Omental fat pad (tissue), 3 donors: ENCODE measurements at regions not wholly inside any gene's neighbourhood (a gene's known extent, or its start where the extent isn't known, plus 50 kb on each side); places are given as distances from the start of the nearest gene placed in this dataset.

Experiments
- ATAC-seq: fragments of 150-250 bp; one replicate; pipeline ENCODE4 v1.9.1; 2016; ENCODE audit warnings: mild to moderate bottlenecking, moderate library complexity; ENCODE audit not compliant: low FRiP score
- DNase-seq: peaks from one replicate; pipeline ENCODE4 v3.0.0-alpha.2; 2019; ENCODE audit warnings: low spot score
- TF ChIP-seq, protein P1 (sequence below), 3 donors: fragments of 450-650 bp; IDR thresholded peaks; one replicate each; pipeline ENCODE4 v1.5.1; 2016 to 2017; ENCODE audit warnings: antibody characterized with exemption in 3 of 3, mild to moderate bottlenecking in 3 of 3, moderate library complexity in 2 of 3

DNA sequence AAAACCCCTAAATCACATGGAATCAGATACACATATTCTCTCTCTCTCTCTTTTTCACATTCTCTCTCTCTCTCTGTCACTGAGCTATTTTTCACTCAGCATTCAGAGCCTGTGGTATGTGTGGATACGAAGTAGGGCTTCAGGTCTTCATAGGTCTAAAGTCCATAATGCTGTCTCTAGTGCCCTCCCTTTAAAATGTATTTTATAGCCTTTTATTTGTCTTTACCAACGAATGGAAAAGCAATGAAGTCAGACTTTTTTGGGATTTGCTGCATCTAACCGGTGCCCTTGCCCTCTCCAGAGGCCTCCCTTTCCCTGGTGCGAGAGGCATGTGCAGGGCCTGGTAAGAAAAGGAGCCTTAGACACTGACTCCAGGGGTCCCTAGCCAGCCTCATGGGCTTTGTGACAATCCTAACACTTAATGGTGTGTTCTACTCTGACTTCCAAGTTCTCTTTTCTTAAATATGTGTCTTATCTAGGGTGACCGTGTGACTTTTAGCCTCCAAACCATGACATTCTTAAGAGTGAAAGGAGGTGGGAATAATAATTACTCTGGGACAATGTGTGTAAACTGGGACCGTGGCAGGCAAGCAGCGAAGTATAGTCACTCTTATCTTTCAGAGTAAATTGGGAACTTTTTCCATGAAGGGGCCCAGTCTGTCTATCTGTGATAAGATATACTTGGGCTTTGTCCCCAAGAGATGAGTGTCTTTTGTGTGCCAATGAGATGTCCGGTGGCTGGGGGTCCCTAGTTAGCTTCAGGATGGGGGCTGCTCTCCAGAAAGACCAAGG lies 101.1 kb downstream of the B3GNT2 start:
- no peak for ATAC-seq

DNA sequence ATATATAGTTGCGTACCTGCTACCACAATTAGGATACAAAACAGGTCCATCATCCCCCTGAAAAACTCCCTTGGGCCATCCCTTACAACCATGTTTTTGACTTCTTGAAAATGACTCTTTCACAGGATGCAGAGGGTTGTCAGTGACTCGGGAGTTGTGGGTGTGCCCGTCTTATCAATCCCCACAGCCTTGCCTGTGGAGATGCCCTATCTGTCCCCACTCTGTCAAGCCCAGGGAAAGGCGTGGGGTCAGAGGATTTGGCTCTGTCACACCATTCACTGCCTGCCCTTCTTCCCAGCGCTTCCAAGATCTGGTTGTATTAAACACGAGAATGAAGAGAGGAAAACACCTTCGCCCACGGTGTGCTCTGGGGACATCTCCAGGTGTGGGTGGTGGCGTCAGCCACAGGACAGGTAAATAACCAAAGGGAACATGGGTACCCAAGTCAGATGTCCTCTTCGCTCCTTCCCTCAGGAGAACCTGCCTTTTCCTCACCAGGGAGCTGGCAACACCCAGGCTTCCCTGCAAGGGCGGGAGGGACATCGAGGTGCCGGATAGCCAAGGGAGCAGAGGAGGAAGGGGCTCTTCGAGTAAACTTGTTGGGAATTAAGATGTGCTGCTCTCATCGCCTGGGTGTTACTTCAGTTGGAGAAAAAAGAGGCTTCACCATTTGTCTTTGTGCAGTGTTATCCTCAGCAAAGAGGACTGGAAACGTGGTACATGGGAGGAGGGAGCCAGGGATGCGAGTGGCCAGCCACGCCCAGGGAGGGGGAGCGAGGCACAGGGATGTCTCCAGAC lies 100.3 kb downstream of the B3GNT2 start:
- DNase-seq: no peak
- ATAC-seq: no peak
- TF ChIP-seq, protein P1, sequence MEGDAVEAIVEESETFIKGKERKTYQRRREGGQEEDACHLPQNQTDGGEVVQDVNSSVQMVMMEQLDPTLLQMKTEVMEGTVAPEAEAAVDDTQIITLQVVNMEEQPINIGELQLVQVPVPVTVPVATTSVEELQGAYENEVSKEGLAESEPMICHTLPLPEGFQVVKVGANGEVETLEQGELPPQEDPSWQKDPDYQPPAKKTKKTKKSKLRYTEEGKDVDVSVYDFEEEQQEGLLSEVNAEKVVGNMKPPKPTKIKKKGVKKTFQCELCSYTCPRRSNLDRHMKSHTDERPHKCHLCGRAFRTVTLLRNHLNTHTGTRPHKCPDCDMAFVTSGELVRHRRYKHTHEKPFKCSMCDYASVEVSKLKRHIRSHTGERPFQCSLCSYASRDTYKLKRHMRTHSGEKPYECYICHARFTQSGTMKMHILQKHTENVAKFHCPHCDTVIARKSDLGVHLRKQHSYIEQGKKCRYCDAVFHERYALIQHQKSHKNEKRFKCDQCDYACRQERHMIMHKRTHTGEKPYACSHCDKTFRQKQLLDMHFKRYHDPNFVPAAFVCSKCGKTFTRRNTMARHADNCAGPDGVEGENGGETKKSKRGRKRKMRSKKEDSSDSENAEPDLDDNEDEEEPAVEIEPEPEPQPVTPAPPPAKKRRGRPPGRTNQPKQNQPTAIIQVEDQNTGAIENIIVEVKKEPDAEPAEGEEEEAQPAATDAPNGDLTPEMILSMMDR (IDR thresholded peaks at IDR 0.05): no peak

More for the DNA sequence above, 101.1 kb downstream of the B3GNT2 start:
- TF ChIP-seq, protein P1 (IDR thresholded peaks at IDR 0.05): no peak
- no peak for DNase-seq

DNA sequence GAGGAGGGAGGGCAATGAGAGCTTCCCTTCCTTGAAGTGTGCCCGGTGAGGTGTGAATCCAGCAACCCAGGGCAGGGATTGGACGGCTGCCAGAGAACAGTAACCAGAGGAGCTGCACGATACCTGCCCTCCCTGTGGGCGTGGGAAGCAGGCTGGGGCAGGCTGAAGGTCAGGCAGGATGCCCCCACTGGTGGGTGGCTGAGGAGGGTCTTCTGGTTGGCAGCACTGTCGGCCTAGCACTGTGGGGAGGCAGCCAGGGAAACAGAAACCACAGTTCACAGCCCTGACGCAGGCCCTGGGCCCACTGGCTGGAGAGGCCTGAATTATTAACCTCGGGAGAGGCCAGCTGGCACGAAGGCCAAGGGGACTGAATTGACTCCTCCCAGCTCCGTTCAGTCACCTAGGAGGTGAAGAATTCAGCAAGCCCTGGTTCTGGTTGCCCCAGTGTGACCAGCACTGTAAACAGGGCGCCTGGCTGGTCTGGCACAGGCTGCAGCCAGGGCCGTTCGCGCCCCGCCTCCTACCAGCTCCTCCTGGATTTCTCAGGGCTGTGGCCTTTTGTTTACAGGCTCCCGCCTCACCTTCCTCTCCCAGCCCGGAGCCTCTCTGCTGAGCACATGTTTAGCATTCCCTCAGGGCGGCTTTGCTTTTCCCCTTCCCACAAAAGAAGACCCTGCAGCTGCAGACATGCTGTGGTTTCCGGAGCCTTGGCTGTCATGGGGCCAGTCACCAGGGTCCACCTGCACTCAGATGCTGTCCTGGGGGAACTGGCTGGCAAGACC lies 97.8 kb downstream of the B3GNT2 start:
- DNase-seq: peak; percentile 48
- ATAC-seq: peak; percentile 70
- TF ChIP-seq, protein P1 (IDR thresholded peaks at IDR 0.05): no peak

- ATAC-seq (no peak), DNase-seq (no peak)
- TF ChIP-seq, protein P1 (IDR thresholded peaks at IDR 0.05): no peak
These were observed 97.2 kb downstream of the B3GNT2 start for GRCh38 chr2:62293151-62293489.

- ATAC-seq: peak; percentile 34
- no peak for DNase-seq
- TF ChIP-seq, protein P1 (IDR thresholded peaks at IDR 0.05): no peak
These were observed 96.3 kb downstream of the B3GNT2 start for GRCh38 chr2:62292190-62292589.

DNA sequence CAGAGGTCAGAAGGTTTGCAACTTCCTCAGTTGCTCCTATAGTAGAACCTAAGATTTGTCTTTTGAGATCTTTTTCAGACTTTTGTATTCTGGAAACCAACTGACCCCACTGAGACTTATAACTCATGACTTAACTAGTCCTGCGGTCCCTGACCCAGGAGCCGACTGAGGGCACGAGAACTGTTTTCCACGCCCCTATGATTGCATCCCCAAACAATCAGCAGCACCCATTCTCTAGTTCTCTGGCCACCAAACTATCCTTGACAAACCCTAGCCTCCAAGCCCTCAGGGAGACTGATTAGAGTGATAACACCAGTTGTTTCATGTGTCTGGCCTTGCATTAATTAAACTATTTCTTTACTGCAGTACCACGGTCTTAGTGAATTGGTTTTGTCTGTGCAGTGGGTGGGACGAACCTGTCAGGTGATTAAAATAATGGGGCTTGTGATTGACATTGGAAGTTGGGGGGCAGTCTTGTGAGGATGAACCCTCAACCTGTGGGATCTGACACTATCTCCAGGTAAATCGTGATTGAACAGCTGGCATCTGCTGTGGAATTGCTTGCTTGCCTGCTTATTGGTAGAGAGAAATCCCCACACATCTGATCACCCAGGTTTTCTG lies 95.7 kb downstream of the B3GNT2 start:
- TF ChIP-seq, protein P1 (IDR thresholded peaks at IDR 0.05): no peak
- DNase-seq (no peak), ATAC-seq (no peak)
